Mesenteric fat pad (tissue), 1 donor: ENCODE measurements at regions not wholly inside any gene's neighbourhood (a gene's known extent, or its start where the extent isn't known, plus 50 kb on each side); places are given as distances from the start of the nearest gene placed in this dataset.
"Not testable (repeated sequence)": the region's sequence is repeated elsewhere in the genome, so short reads cannot be mapped to it uniquely, and the experiment has no call there.

ENCODE experiments used
- DNase-seq: peaks from one replicate; pipeline ENCODE4 v3.0.0-alpha.2; 2020; ENCODE audit warnings: low spot score
- donor health status: DM: yes; HTN: yes; CAD: no.

GRCh38 chr12:69028941-69029729 is 96.2 kb upstream of the CPM start:
- DNase-seq = no peak

GRCh38 chr12:69030321-69030720 is 97.3 kb upstream of the CPM start:
- no peak for DNase-seq

- DNase-seq = no peak
These were observed 103.6 kb upstream of the CPM start for GRCh38 chr12:69036533-69036932.

GRCh38 chr12:69036999-69037398 is 104.0 kb upstream of the CPM start:
- DNase-seq = no peak

GRCh38 chr12:69039911-69040310 is 106.9 kb upstream of the CPM start:
- no peak for DNase-seq

GRCh38 chr12:69042557-69042956 is 109.6 kb upstream of the CPM start:
- DNase-seq = no peak

GRCh38 chr12:69042970-69043369 is 110.0 kb upstream of the CPM start:
- DNase-seq = no peak

GRCh38 chr12:69044887-69045286 is 111.9 kb upstream of the CPM start:
- no peak for DNase-seq

GRCh38 chr12:69045430-69045829 is 112.5 kb upstream of the CPM start:
- no peak for DNase-seq

GRCh38 chr12:69046363-69046762 is 113.4 kb upstream of the CPM start:
- DNase-seq = no peak

- DNase-seq = no peak
These were observed 113.9 kb upstream of the CPM start for GRCh38 chr12:69046920-69047319.

- DNase-seq = no peak
These were observed 115.0 kb upstream of the CPM start for GRCh38 chr12:69047990-69048389.

- DNase-seq = not testable (repeated sequence)
These were observed 116.9 kb upstream of the CPM start for GRCh38 chr12:69049855-69050254.

- DNase-seq = no peak
These were observed 119.8 kb upstream of the CPM start for GRCh38 chr12:69052613-69053408.

GRCh38 chr12:69054343-69055056 is 121.5 kb upstream of the CPM start:
- no peak for DNase-seq

GRCh38 chr12:69055280-69055679 is 122.3 kb upstream of the CPM start:
- DNase-seq = no peak

GRCh38 chr12:69055706-69056105 is 122.7 kb upstream of the CPM start:
- DNase-seq = no peak

GRCh38 chr12:69056743-69057515 is 124.0 kb upstream of the CPM start:
- no peak for DNase-seq

- DNase-seq = no peak
These were observed 124.8 kb upstream of the CPM start for GRCh38 chr12:69057742-69058141.

- no peak for DNase-seq
These were observed 126.8 kb upstream of the CPM start for GRCh38 chr12:69059465-69060457.
